ENCODE measurements at regions not wholly inside any gene's neighbourhood (a gene's known extent, or its start where the extent isn't known, plus 50 kb on each side); places are given as distances from the start of the nearest gene placed in this dataset.

- intact Hi-C loops (cut with micrococcal nuclease; ENCODE audit: unreplicated experiment) (no loop called here), in situ Hi-C loops (cut with HindIII; ENCODE audit: extremely low pct_ligation_motif_present, low pct_unique_long_range_greater_than_20kb) (no loop called here)
- Histone ChIP-seq H3K36me3 (replicated peaks in 1 of 2; ENCODE audit: control insufficient read depth in 1 of 2, insufficient read depth in 2 of 2, low read length in 2 of 2) (no peaks in the 10 kb centered on the region), H4K20me1 (ENCODE audit: insufficient read depth, low read length) (no peaks in the 10 kb centered on the region), H3K9me3 (ENCODE audit: low read length) (peaks cover 34% of the 10 kb centered on the region), H3K4me1 (ENCODE audit: insufficient read depth, low read length) (no peaks in the 10 kb centered on the region), H3K79me2 (ENCODE audit: insufficient read depth, low read length) (no peaks in the 10 kb centered on the region), H2AFZ (ENCODE audit: low read length) (no peak overlapping the region), H3K27me3 (ENCODE audit: control insufficient read depth in 1 of 2, insufficient read depth in 2 of 2, low read length in 2 of 2) (no peaks in the 10 kb centered on the region), H3K27ac (ENCODE audit: extremely low read length, insufficient read depth, low read length) (no peak overlapping the region), H3K4me2 (ENCODE audit: low read depth, low read length) (no peak overlapping the region), H3K4me3 (replicated peaks in 1 of 3; ENCODE audit: insufficient read depth in 1 of 3, low read depth in 2 of 3, low read length in 3 of 3) (no peak overlapping the region), H3K9ac (ENCODE audit: insufficient read depth, low read depth, low read length) (no peak overlapping the region)
- BruUV-seq (replicated peaks) = no TSS peak
- 0% methylated on average over 2 of the region's 2 CpGs for WGBS (ENCODE audit: low lambda C conversion rate)
- ChIA-PET CTCF (ENCODE audit: low intra/inter-chr PET ratio, low total read pairs) (no interaction called here), POLR2A (no interaction called here)
- TF ChIP-seq TEAD2 (CRISPR knock-in tag; IDR thresholded peaks at IDR 0.05) (no peak), ZNF20 (CRISPR knock-in tag; IDR thresholded peaks at IDR 0.05) (no peak), ZNF563 (CRISPR knock-in tag; IDR thresholded peaks at IDR 0.05) (no peak), ZNF101 (CRISPR knock-in tag; IDR thresholded peaks at IDR 0.05; ENCODE audit: borderline replicate concordance, low read depth) (no peak), AHDC1 (CRISPR knock-in tag; IDR thresholded peaks at IDR 0.05; ENCODE audit: borderline replicate concordance) (no peak), FOXA1 (IDR thresholded peaks at IDR 0.05) (no peak), FOXA1 (CRISPR knock-in tag; IDR thresholded peaks at IDR 0.05) (no peak), GLMP (CRISPR knock-in tag; IDR thresholded peaks at IDR 0.05; ENCODE audit: borderline replicate concordance) (no peak), ETV6 (CRISPR knock-in tag; conservative IDR thresholded peaks at IDR 0.05) (no peak)
- FAIRE-seq (no peak), ATAC-seq (no peak), DNase-seq (ENCODE audit: low spot score) (no peak)
Measured at GRCh38 chr5:125433457-125433856, 687.0 kb upstream of the ZNF608 start.

Measured in HepG2 (cell line).